NOMO-1 treated with DMSO at 0.1 percent for 48 hours (cell line): ENCODE measurements at regions not wholly inside any gene's neighbourhood (a gene's known extent, or its start where the extent isn't known, plus 50 kb on each side); places are given as distances from the start of the nearest gene placed in this dataset.
"Not testable (repeated sequence)": the region's sequence is repeated elsewhere in the genome, so short reads cannot be mapped to it uniquely, and the experiment has no call there.

Experiments
- DNase-seq: peaks from one replicate; lab custom pipeline; 2025; ENCODE audit not compliant: unreplicated experiment; lab: John Stamatoyannopoulos, UW

DNA sequence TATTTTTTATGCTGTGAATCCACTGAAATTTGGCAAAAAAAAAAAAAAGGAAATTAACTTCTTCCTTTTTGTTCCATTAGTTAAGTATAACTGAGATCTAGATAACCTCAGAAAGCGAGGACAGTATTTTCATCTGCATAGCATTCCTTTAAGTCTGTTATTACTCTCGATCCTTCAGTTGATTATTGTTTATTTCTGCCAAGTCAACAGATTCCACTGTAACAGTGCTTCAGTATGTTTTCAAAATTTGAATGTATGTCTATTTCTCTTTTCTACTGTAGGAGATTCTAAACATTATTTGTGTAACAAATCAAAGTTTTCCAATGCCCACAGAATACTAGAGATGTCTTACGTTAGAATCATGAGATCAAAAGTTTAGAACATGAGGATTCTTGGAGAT, 133.1 kb upstream of the RGPD4 start:
- no peak for DNase-seq

DNA sequence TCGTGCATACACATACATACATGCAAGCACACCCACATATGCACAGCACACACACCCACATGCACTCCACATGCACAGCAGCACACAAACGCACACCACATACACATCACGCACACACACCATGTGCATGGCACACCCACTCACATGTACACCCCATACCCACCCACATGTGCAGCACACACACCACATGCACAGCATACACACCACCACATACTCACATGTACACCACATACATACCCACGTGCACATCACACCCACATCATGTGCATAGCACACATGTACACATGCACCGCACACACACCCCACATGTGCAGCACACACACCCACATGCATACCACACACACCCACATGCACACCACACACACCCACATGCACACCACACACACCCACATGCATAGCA, 132.0 kb upstream of the RGPD4 start:
- no peak for DNase-seq

DNA sequence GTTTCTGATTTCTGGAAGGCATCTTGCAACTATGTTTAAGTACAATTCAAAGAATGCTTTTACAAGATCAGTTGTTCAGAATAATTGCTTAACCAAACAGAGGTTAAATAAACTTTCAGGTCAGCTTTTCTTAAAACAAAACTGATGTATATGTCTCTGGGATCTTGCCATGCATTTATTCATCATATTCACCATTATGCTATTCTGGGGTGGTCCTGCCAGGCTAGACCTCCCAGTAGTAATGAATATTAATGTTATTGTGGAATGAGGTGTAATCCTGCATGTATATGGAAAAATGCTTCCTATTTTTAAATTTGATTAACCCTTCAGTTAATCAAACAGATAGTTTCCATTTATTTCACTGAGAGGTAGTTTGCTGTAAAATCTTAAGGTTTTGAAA, 129.3 kb upstream of the RGPD4 start:
- no peak for DNase-seq

DNA sequence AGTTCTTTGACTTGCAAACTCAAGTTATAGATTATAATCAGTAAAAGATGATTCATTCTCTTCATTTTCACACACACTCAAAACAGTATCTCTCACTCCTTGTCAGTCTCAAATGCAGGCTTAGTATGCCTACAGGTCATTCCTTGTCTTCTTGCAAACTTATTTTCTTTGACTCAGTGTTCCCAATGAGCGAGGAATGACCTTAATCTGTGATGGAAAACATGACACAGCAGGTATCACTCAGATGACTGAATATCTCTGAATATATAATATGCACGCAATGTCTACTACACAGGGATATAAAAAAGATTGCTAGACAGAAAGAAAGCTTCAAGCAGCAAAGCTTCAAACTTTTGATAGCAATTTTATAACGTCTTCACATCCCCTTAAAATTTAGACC, 127.8 kb upstream of the RGPD4 start:
- no peak for DNase-seq

DNA sequence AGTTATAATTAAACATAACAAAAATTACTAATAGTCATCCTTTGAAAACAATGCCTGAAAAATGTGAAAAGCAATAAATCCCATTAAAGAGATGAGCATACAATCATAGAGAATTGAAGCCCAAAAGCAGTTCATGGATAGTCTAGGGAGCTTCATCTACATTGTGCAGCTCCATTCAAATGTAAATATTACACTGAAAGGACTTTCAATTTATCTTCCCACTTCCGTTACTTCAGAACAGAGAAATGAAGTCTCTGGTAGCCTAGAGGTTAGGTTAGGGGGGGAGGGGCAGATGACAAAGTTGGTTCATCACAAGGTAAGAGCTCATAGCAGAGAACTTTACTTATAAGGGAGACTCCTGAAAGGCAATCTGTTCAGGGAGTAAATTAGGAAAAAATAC, 126.6 kb upstream of the RGPD4 start:
- no peak for DNase-seq

DNA sequence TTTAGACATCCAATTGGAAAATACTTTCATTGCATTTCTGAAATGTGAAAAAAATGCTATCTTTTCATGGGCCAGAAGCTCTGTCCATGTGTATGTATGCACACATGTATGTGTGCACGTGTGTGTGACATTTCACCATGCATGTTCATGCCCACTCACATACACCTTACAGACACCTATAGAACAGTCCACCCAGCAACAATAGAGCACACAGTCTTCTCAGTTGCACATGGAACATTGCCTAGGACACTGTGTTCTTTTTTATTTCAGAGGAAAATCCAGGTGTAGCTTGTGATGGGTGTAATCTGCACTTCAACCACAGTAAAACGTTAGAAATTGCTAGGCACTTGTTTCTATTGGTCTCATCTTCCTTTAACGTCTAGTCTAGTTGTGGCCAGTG, 114.8 kb upstream of the RGPD4 start:
- no peak for DNase-seq

DNA sequence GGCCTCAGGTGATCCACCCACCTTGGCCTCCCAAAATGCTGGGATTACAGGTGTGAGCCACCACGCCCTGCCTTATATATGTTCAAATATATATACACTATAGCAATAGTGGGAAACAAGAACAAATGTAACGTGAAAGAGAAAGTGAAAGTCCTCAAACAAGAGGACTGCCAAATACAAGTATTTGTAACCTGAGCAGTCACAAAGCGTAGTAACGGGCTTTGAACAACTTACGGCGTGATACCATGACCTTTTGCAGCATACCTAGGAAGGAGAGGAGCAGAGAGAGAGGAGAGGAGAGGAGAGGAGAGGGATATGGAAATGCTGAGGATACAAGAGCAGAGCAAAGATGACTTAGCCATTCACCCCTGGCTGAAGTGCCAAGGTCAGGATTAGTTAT, 113.8 kb upstream of the RGPD4 start:
- no peak for DNase-seq

DNA sequence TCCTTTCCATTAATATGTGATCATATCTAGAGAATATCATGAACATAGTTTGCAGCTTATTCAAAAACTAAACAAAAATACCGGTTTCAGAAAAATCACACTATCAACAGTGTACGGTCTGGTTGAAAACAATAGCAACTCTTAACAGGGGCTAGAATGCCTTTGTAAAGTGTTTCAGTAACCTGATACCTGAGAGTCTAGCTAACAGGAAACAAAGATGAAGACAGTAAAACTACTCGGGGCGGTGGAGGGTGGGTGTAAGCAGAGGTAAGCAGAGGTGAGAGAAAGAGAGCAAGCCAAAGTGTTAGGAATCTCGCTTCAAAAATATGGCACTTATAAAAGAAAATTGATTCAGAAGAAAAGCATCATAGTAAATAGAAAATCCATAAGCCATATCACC, 109.0 kb upstream of the RGPD4 start:
- DNase-seq, result no peak

DNA sequence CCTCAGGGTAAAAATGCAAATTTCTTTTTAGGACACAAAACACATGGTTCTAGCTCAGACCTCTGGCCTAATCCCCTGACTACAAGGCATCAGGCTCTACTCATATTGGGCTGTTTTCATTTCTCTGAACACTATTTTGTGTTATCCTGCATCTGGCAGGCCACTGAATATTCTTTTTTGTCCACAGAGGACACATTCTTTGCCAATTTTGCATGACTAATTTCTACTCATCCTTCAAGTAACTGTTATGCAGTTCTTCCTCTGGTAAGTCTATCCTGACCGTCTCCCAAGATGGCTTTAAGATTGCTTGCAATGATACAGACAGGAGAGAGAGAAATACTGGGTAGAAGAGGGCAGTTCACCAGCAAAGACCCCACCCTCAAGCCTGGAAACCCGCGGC, 107.6 kb upstream of the RGPD4 start:
- no peak for DNase-seq

DNA sequence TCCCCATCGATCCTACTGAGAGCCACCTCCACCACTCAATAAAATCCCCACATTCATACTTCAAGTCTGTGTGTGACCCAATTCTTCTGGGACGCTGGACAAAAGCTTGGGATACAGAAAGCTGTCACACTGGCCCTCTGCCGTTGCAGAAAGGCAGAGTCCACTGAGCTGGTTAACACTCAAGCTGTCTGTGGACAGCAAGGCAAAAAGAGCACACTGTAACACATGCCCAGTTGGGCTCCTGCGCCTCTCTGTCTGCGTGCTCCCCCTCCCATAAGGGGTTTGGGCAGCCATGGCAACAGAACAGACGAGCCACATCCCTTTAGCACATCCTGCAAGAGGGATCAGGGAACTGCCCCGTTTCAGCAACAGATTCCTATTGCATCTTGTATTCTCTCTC, 106.9 kb upstream of the RGPD4 start:
- no peak for DNase-seq

DNA sequence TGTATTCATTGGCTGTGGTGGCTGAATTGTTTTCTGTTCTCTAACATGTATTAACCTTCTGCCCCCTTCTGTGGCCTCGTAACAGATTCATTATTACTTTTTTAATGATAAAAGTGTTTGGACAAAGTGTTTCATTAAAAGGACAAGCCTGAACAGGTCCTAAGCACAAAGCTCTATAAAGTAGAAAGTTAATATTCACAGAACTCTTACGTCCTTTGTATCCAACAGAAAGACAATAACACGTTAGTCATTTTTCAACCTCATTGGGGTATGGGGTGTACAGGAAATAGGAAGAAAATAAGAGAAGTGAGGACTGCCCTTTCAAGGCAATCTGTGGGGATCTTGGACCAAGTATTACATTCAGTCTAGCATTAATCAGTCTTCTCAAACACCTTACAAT, 105.5 kb upstream of the RGPD4 start:
- no peak for DNase-seq

DNA sequence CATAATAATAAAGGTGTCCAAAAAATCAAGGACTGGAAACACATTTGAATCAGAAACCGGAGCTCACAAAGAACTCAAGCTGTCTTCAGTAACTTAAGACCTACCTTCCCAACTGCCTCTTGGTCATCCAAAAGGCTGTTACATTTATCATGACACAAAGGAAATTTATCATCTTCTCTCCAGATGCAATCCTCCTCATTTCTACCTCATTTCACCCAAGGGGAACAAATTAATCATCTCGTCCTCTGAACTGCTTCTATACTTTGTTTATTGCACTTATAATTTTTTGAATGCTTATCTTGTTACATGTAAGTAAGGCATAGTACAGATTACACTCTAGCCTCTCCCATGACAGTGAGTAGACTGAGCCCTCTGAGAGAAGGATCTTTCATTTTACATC, 105.1 kb upstream of the RGPD4 start:
- DNase-seq, result no peak

DNA sequence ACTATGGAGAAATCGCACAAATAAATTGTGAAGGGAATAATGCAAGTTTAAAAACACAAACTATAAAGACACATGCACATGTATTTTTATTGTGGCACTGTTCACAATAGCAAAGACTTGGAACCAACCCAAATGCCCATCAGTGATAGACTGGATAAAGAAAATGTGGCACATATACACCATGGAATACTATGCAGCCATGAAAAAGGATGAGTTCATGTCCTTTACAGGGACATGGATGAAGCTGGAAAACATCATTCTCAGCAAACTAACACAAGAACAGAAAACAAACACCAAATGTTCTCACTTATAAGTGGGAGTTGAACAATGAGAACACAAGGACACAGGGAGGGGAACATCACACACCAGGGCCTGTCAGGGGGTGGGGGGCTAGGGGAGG, 100.9 kb upstream of the RGPD4 start:
- DNase-seq, result not testable (repeated sequence)

DNA sequence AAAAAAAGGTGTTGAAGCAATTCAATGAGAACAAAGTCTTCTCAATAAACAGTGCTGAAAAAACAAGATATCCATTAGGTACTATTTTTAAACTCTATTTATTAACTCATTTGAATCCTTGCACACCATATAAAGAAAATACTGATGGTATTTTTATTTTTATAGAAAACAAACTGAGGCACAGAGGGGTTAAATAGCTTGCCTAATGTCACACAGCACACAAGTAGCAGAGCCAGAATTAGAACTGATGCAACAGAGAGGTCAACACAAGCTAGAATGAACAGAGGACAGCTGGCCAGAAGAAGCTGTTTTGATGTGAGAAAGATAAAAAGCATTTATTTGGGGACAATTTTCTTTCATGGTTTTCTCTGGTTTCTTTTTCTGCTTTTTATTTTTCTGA, 99.4 kb upstream of the RGPD4 start:
- DNase-seq, result no peak

DNA sequence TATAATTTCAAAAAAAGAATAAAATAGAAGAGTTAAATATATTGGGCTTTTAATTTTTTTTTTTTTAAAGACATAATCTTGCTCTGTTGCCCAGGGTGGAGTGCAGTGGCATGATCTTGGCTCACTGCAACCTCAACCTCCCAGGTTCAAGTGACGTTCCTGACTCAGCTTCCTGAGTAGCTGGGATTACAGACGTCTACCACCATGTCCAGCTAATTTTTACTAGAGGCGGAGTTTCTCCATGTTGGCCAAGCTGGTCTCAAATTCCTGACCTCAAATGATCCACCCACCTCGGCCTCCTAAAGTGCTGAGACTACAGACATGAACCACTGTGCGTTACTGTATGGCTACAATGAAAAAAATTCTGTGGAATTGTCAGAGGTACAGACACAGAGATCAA, 98.1 kb upstream of the RGPD4 start:
- DNase-seq, result no peak

DNA sequence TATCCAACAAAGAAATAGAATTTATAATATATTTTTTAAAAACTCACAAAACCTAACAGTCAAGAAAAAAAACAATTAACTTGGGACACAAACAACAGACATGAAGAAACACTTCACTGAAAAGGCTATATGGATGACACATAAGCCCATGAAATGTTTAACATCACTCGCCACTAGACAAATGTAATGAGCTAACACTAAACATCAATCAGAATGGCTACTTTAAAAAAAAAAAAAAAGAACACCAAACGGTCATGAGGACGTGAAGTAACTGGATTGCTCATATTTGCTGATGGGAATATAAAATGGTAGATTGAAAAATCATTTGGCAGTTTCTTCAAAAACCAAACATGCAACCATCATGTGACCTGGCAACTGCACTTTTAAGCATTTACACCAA, 97.3 kb upstream of the RGPD4 start:
- no peak for DNase-seq

DNA sequence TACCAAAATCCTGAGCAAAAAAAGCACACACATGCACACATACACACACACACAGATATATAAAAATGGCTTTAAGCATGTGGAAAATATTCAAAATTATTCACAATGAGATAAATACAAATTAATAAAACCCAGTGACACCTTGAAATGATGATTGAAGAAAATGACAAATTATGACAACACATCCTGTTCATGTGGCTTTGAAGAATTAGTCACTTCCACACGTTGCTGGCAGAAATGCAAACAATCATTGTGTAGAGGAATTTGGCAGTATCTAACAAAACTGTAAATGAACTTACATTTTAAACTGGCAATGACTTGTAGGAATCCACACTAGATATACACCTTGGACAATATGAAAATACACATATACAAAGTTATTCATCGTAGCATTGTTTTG, 95.8 kb upstream of the RGPD4 start:
- DNase-seq, result no peak

DNA sequence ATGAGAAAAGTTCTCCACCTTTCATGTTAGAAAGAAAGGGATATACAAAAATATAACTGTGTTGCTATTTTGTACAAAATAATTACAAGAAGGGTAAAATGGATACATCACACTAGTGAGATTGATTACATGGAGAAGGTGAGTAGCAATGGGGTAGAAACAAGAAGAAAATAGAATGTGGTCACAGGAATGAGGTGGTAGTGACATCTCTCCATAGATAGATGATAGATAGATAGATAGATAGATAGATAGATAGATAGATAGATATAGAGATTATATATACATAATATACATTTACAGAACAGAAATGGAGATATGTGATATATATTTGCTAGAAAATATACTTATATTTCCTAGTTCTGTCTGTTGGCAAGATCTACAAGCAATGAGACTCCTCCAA, 95.3 kb upstream of the RGPD4 start:
- no peak for DNase-seq

DNA sequence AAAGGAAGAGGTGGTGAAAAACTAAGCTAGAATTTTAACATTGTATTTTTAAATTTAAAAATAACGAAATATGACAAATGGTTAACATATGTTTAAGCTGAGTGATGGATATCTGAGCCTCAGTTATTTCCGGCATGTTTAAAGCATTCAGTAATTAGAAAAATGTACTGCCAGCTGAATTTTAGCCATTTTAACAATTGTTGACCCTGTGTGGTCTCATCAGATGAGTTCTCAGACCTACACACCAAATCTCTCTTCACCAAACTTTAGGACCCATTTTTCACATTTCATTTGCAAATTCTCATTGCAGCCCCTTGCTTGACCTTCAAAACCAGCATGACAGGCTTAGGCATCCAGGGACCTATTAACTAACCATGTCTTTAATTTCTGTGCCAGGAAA, 91.5 kb upstream of the RGPD4 start:
- no peak for DNase-seq

DNA sequence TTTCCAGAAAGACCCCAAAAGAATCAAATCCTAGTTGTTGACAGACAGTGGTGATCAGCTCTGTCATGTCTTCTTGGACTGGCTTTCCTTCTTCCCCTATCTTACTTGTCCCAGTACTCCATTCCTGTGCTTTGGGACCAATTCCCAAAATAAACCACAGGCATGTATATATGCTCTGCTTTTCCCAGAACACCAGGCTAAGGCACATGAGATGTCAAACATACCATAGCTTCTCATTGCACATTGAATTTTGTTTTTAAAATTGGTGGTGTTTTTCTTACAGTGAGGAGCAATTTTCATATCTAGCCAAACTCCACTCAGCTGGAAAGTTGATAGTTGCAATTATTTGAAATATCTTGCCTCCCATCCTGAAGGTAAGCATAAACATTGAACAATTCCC, 88.9 kb upstream of the RGPD4 start:
- no peak for DNase-seq

DNA sequence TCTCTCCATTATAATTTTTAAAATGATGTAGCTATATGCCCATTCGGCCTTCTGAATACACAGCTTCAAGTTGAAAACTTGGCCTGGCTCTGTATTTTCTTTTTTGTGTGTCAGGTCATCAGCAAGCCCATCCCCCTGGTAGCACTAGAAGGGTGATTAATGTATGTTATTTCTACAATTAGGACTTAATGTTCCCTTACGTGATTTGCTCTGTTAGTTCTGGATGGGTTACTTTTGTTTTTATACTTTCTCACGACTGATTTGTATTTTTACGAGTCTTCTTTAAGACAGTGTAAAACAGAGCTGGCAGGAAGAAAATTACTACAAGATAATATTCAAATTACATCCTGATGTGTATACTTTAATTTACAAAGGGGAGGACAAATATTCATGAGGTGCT, 88.4 kb upstream of the RGPD4 start:
- DNase-seq, result no peak

DNA sequence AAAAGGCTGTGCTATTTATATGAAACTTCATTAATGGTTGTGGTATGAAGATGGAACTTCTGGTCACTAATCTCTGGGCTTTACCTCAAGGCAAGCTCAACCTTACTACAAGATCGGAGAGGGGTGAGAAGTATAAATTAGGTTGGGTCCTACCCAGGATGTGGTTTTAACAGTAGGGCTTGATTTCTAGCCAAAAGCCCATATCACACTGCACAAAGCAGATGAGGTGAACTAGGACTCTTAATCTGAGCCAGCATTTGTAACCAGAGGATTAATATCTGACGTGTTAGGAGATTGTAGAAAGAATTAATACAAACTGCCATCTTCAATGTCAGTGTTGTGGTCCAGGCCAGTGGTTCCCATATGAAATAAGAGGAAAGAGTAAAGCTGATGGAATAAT, 86.4 kb upstream of the RGPD4 start:
- no peak for DNase-seq

DNA sequence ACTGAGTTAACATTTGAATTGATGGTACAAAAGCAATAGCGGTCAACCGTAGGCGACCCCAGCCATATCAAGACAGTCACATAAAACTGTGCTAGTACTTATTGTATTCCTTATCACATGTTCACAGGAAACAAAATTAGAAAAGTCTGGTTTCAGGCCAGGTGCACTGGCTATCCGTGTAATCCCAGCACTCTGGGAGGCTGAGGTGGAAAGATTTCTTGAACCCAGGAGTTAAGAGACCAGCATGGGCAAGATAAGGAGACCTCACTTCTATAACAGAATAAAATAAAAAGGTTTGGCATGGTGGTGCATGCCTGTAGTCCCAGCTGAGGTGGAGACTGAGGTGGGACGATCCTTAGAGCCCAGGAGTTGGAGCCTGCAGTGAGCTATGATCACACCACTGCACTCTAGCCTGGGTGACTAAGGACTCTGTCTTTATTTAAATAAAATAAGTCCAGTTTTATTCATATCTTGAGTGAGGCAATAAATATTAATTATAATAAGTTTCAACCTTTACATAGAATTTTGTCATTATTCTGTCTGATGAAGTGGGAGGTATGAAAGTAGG, 84.1 kb upstream of the RGPD4 start:
- no peak for DNase-seq

DNA sequence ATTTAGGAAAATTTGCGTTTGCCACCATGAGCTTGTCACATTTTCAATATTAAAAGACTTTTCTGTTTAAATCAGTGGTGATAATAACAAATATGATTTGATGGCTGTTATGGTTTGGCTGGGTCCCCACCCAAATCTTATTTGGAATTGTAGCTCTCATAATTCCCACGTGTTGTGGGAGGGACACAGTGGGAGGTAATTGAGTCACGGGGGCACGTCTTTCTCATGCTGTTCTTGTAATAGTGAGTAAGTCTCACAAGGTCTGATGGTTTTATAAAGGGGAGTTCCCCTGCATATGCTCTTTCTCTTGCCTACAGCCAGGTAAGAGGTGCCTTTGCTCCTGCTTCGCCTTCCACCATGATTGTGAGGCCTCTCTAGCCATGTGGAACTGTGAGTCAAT, 83.4 kb upstream of the RGPD4 start:
- no peak for DNase-seq
